ENCODE measurements at regions not wholly inside any gene's neighbourhood (a gene's known extent, or its start where the extent isn't known, plus 50 kb on each side); places are given as distances from the start of the nearest gene placed in this dataset.

DNA sequence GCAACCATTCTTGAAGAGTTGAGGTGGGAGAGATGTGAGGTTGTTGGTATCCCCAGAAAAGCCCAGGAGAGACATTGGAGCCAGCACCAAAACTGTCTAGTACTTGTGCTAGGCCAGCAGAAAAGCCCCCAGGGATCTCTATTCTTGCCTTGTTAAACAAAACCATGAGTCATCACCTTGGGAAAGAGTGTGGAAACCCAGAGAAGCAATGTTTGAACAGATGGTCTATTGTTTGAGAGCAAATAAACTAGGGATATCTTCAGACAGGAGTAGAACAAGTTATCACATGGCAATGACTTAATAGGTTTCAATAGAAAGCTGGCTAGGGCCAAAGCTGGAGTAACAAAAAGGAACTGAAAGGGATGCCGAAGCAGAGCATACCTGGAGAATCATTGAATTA, 195.7 kb upstream of the CASK start (continued):
- TF ChIP-seq MXD4 (CRISPR knock-in tag; IDR thresholded peaks at IDR 0.05; ENCODE audit: borderline replicate concordance) (no peak), SOX15 (CRISPR knock-in tag; IDR thresholded peaks at IDR 0.05) (no peak), CREB1 (CRISPR knock-in tag; IDR thresholded peaks at IDR 0.05) (no peak), CREM (CRISPR knock-in tag; IDR thresholded peaks at IDR 0.05) (no peak), FOXK1 (CRISPR knock-in tag; IDR thresholded peaks at IDR 0.05) (no peak), ZNF121 (CRISPR knock-in tag; IDR thresholded peaks at IDR 0.05) (no peak), FOXP1 (CRISPR knock-in tag; IDR thresholded peaks at IDR 0.05; ENCODE audit: borderline replicate concordance) (no peak)
- TF ChIP-seq, protein P1, sequence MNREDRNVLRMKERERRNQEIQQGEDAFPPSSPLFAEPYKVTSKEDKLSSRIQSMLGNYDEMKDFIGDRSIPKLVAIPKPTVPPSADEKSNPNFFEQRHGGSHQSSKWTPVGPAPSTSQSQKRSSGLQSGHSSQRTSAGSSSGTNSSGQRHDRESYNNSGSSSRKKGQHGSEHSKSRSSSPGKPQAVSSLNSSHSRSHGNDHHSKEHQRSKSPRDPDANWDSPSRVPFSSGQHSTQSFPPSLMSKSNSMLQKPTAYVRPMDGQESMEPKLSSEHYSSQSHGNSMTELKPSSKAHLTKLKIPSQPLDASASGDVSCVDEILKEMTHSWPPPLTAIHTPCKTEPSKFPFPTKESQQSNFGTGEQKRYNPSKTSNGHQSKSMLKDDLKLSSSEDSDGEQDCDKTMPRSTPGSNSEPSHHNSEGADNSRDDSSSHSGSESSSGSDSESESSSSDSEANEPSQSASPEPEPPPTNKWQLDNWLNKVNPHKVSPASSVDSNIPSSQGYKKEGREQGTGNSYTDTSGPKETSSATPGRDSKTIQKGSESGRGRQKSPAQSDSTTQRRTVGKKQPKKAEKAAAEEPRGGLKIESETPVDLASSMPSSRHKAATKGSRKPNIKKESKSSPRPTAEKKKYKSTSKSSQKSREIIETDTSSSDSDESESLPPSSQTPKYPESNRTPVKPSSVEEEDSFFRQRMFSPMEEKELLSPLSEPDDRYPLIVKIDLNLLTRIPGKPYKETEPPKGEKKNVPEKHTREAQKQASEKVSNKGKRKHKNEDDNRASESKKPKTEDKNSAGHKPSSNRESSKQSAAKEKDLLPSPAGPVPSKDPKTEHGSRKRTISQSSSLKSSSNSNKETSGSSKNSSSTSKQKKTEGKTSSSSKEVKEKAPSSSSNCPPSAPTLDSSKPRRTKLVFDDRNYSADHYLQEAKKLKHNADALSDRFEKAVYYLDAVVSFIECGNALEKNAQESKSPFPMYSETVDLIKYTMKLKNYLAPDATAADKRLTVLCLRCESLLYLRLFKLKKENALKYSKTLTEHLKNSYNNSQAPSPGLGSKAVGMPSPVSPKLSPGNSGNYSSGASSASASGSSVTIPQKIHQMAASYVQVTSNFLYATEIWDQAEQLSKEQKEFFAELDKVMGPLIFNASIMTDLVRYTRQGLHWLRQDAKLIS (CRISPR knock-in tag; IDR thresholded peaks at IDR 0.05; ENCODE audit: borderline replicate concordance): no peak
- TF ChIP-seq, protein P2, sequence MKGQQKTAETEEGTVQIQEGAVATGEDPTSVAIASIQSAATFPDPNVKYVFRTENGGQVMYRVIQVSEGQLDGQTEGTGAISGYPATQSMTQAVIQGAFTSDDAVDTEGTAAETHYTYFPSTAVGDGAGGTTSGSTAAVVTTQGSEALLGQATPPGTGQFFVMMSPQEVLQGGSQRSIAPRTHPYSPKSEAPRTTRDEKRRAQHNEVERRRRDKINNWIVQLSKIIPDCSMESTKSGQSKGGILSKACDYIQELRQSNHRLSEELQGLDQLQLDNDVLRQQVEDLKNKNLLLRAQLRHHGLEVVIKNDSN (CRISPR knock-in tag; IDR thresholded peaks at IDR 0.05): no peak
- TF ChIP-seq, protein P3, sequence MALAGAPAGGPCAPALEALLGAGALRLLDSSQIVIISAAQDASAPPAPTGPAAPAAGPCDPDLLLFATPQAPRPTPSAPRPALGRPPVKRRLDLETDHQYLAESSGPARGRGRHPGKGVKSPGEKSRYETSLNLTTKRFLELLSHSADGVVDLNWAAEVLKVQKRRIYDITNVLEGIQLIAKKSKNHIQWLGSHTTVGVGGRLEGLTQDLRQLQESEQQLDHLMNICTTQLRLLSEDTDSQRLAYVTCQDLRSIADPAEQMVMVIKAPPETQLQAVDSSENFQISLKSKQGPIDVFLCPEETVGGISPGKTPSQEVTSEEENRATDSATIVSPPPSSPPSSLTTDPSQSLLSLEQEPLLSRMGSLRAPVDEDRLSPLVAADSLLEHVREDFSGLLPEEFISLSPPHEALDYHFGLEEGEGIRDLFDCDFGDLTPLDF (CRISPR knock-in tag; IDR thresholded peaks at IDR 0.05): no peak
- TF ChIP-seq, protein P4, sequence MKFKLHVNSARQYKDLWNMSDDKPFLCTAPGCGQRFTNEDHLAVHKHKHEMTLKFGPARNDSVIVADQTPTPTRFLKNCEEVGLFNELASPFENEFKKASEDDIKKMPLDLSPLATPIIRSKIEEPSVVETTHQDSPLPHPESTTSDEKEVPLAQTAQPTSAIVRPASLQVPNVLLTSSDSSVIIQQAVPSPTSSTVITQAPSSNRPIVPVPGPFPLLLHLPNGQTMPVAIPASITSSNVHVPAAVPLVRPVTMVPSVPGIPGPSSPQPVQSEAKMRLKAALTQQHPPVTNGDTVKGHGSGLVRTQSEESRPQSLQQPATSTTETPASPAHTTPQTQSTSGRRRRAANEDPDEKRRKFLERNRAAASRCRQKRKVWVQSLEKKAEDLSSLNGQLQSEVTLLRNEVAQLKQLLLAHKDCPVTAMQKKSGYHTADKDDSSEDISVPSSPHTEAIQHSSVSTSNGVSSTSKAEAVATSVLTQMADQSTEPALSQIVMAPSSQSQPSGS (CRISPR knock-in tag; IDR thresholded peaks at IDR 0.05; ENCODE audit: borderline replicate concordance, low read depth): no peak

DNA sequence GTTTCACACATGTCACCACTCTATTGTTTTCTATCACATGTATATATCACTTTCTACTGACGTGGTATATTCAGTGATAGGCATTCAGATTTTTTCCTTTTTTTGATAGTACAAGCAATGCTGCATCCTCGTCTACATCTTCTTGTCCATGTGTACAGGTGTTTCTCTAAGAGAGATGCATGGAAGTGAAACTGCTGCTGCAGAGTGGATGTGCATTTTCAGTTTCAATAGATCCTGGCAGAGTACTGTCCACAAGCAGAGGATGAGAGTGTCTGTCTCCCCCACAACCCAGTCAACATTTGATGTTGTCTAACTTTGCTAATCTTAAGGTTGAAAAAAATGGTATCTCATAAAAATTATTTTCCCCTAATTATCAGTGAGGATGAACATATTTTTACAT, 194.0 kb upstream of the CASK start:
- ATAC-seq (no peak), DNase-seq (ENCODE audit: low spot score) (no peak)
- Mint-ChIP-seq H3K9me3 (peaks cover 16% of the 10 kb centered on the region), H3K4me1 (peaks cover 3% of the 10 kb centered on the region), H3K4me3 (no peak overlapping the region), H3K36me3 (peaks cover 13% of the 10 kb centered on the region), H3K27ac (no peak overlapping the region), H3K27me3 (ENCODE audit: low read depth) (no peaks in the 10 kb centered on the region)
- TF ChIP-seq IRF2 (CRISPR knock-in tag; IDR thresholded peaks at IDR 0.05; ENCODE audit: borderline replicate concordance, low read depth) (no peak), ZBTB21 (CRISPR knock-in tag; IDR thresholded peaks at IDR 0.05; ENCODE audit: borderline replicate concordance) (no peak), ZNF416 (CRISPR knock-in tag; IDR thresholded peaks at IDR 0.05) (no peak), JUN (CRISPR knock-in tag; IDR thresholded peaks at IDR 0.05) (no peak), NFYB (CRISPR knock-in tag; conservative IDR thresholded peaks at IDR 0.05; ENCODE audit: low read depth) (no peak)
- TF ChIP-seq, protein P5, sequence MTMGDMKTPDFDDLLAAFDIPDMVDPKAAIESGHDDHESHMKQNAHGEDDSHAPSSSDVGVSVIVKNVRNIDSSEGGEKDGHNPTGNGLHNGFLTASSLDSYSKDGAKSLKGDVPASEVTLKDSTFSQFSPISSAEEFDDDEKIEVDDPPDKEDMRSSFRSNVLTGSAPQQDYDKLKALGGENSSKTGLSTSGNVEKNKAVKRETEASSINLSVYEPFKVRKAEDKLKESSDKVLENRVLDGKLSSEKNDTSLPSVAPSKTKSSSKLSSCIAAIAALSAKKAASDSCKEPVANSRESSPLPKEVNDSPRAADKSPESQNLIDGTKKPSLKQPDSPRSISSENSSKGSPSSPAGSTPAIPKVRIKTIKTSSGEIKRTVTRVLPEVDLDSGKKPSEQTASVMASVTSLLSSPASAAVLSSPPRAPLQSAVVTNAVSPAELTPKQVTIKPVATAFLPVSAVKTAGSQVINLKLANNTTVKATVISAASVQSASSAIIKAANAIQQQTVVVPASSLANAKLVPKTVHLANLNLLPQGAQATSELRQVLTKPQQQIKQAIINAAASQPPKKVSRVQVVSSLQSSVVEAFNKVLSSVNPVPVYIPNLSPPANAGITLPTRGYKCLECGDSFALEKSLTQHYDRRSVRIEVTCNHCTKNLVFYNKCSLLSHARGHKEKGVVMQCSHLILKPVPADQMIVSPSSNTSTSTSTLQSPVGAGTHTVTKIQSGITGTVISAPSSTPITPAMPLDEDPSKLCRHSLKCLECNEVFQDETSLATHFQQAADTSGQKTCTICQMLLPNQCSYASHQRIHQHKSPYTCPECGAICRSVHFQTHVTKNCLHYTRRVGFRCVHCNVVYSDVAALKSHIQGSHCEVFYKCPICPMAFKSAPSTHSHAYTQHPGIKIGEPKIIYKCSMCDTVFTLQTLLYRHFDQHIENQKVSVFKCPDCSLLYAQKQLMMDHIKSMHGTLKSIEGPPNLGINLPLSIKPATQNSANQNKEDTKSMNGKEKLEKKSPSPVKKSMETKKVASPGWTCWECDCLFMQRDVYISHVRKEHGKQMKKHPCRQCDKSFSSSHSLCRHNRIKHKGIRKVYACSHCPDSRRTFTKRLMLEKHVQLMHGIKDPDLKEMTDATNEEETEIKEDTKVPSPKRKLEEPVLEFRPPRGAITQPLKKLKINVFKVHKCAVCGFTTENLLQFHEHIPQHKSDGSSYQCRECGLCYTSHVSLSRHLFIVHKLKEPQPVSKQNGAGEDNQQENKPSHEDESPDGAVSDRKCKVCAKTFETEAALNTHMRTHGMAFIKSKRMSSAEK (CRISPR knock-in tag; IDR thresholded peaks at IDR 0.05; ENCODE audit: borderline replicate concordance): no peak
- TF ChIP-seq, protein P6, sequence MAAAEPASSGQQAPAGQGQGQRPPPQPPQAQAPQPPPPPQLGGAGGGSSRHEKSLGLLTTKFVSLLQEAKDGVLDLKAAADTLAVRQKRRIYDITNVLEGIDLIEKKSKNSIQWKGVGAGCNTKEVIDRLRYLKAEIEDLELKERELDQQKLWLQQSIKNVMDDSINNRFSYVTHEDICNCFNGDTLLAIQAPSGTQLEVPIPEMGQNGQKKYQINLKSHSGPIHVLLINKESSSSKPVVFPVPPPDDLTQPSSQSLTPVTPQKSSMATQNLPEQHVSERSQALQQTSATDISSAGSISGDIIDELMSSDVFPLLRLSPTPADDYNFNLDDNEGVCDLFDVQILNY (CRISPR knock-in tag; IDR thresholded peaks at IDR 0.05): no peak
- TF ChIP-seq, protein P7, sequence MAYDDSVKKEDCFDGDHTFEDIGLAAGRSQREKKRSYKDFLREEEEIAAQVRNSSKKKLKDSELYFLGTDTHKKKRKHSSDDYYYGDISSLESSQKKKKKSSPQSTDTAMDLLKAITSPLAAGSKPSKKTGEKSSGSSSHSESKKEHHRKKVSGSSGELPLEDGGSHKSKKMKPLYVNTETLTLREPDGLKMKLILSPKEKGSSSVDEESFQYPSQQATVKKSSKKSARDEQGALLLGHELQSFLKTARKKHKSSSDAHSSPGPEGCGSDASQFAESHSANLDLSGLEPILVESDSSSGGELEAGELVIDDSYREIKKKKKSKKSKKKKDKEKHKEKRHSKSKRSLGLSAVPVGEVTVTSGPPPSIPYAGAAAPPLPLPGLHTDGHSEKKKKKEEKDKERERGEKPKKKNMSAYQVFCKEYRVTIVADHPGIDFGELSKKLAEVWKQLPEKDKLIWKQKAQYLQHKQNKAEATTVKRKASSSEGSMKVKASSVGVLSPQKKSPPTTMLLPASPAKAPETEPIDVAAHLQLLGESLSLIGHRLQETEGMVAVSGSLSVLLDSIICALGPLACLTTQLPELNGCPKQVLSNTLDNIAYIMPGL (CRISPR knock-in tag; IDR thresholded peaks at IDR 0.05): no peak
- TF ChIP-seq, protein P8, sequence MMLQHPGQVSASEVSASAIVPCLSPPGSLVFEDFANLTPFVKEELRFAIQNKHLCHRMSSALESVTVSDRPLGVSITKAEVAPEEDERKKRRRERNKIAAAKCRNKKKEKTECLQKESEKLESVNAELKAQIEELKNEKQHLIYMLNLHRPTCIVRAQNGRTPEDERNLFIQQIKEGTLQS (CRISPR knock-in tag; conservative IDR thresholded peaks at IDR 0.05): no peak
- ChIA-PET CTCF (no interaction called here), POLR2A (no interaction called here)
